Osteoblast (primary cell): ENCODE measurements at regions not wholly inside any gene's neighbourhood (a gene's known extent, or its start where the extent isn't known, plus 50 kb on each side); places are given as distances from the start of the nearest gene placed in this dataset.

Experiments used
- DNase-seq: peaks from one replicate; pipeline ENCODE4 v3.0.0; 2011; ENCODE audit warnings: low spot score, mixed read lengths; ENCODE audit not compliant: insufficient read length; ENCODE audit errors: missing footprints
- H2AFZ ChIP-seq: 2 replicates; pipeline ENCODE4 v1.6.0; 2011; ENCODE audit warnings: mild to moderate bottlenecking, low read length
- H3K27ac ChIP-seq: 2 replicates; pipeline ENCODE4 v1.5.1; 2011; ENCODE audit warnings: mild to moderate bottlenecking, low read depth, low read length, moderate library complexity
- H3K27me3 ChIP-seq: 2 replicates; pipeline ENCODE4 v1.6.0; 2012; ENCODE audit warnings: mild to moderate bottlenecking, control low read depth, inconsistent platforms, low read length, moderate library complexity; ENCODE audit not compliant: insufficient read depth
- H3K36me3 ChIP-seq: 2 replicates; pipeline ENCODE4 v1.5.1; 2011; ENCODE audit warnings: mild to moderate bottlenecking, low read length, control low read depth, moderate library complexity; ENCODE audit not compliant: insufficient read depth
- H3K4me1 ChIP-seq: 2 replicates; pipeline ENCODE4 v1.5.1; 2011; ENCODE audit warnings: mild to moderate bottlenecking, low read length, control low read depth, moderate library complexity; ENCODE audit not compliant: insufficient read depth
- H3K4me2 ChIP-seq: 2 replicates; pipeline ENCODE4 v1.6.0; 2011; ENCODE audit warnings: mild to moderate bottlenecking, low read length; ENCODE audit not compliant: insufficient read depth
- H3K4me3 ChIP-seq: fragments of 200-600 bp; sonication (generic); 3 replicates; pipeline ENCODE4 v1.5.1; 2012; ENCODE audit warnings: mild to moderate bottlenecking, low read length, inconsistent platforms; ENCODE audit not compliant: insufficient read depth
- H3K79me2 ChIP-seq: 2 replicates; pipeline ENCODE4 v1.6.0; 2012; ENCODE audit warnings: mild to moderate bottlenecking, low read length, control low read depth, inconsistent platforms; ENCODE audit not compliant: insufficient read depth
- H3K9me3 ChIP-seq: 2 replicates; pipeline ENCODE4 v1.5.1; 2011; ENCODE audit warnings: low read depth, low read length, control low read depth
- H4K20me1 ChIP-seq: 2 replicates; pipeline ENCODE4 v1.6.0; 2012; ENCODE audit warnings: mild to moderate bottlenecking, low read length, control low read depth; ENCODE audit not compliant: insufficient read depth
- CTCF ChIP-seq: IDR thresholded peaks from 2 replicates; pipeline ENCODE4 v1.5.1; 2011; ENCODE audit warnings: mild to moderate bottlenecking, low read depth, low read length, moderate library complexity; ENCODE audit errors: extremely low read depth

- H3K27me3 ChIP-seq = no peaks in the 10 kb centered on the region
- H3K4me2 ChIP-seq = no peak overlapping the region
- H3K4me3 ChIP-seq = no peak overlapping the region
- no peak for TF ChIP-seq CTCF
- H3K9me3 ChIP-seq = no peaks in the 10 kb centered on the region
- H2AFZ ChIP-seq = peak overlapping the region; percentile 50
- H3K36me3 ChIP-seq = no peaks in the 10 kb centered on the region
- peak; percentile 14 for DNase-seq
- H3K27ac ChIP-seq = no peak overlapping the region
- H3K4me1 ChIP-seq = peaks cover 12% of the 10 kb centered on the region
- no peaks in the 10 kb centered on the region for H4K20me1 ChIP-seq
- no peaks in the 10 kb centered on the region for H3K79me2 ChIP-seq
These were observed 168.6 kb downstream of the TRIM33 start for GRCh38 chr1:114342376-114342775.

GRCh38 chr1:114341856-114342255 is 169.1 kb downstream of the TRIM33 start:
- Histone ChIP-seq H3K4me1 (peaks cover 11% of the 10 kb centered on the region), H3K27me3 (no peaks in the 10 kb centered on the region), H2AFZ (peak overlapping the region; percentile 48), H3K36me3 (no peaks in the 10 kb centered on the region), H3K4me3 (no peak overlapping the region), H3K27ac (no peak overlapping the region), H3K4me2 (no peak overlapping the region), H4K20me1 (no peaks in the 10 kb centered on the region), H3K79me2 (no peaks in the 10 kb centered on the region), H3K9me3 (no peaks in the 10 kb centered on the region)
- no peak for TF ChIP-seq CTCF
- DNase-seq = peak; percentile 43

GRCh38 chr1:114341299-114341698 is 169.7 kb downstream of the TRIM33 start:
- Histone ChIP-seq H2AFZ (no peak overlapping the region), H3K27ac (no peak overlapping the region)

GRCh38 chr1:114340892-114341291 is 170.1 kb downstream of the TRIM33 start:
- Histone ChIP-seq H4K20me1 (no peaks in the 10 kb centered on the region), H2AFZ (no peak overlapping the region), H3K27me3 (no peaks in the 10 kb centered on the region), H3K79me2 (no peaks in the 10 kb centered on the region), H3K36me3 (no peaks in the 10 kb centered on the region), H3K4me3 (no peak overlapping the region), H3K9me3 (no peaks in the 10 kb centered on the region), H3K4me2 (no peak overlapping the region), H3K27ac (no peak overlapping the region), H3K4me1 (peaks cover 4% of the 10 kb centered on the region)
- DNase-seq = no peak
- TF ChIP-seq CTCF = no peak

More at GRCh38 chr1:114341299-114341698, 169.7 kb downstream of the TRIM33 start:
- H3K9me3 ChIP-seq = no peaks in the 10 kb centered on the region
- H3K4me2 ChIP-seq = no peak overlapping the region
- H4K20me1 ChIP-seq = no peaks in the 10 kb centered on the region
- no peak for DNase-seq
- TF ChIP-seq CTCF = no peak
- H3K36me3 ChIP-seq = no peaks in the 10 kb centered on the region
- H3K79me2 ChIP-seq = no peaks in the 10 kb centered on the region
- no peaks in the 10 kb centered on the region for H3K27me3 ChIP-seq
- H3K4me1 ChIP-seq = peaks cover 8% of the 10 kb centered on the region
- H3K4me3 ChIP-seq = no peak overlapping the region
